ENCODE measurements at regions not wholly inside any gene's neighbourhood (a gene's known extent, or its start where the extent isn't known, plus 50 kb on each side); places are given as distances from the start of the nearest gene placed in this dataset.

- no peak for TF ChIP-seq CTCF (IDR thresholded peaks at IDR 0.05; ENCODE audit: partially characterized antibody, unreplicated experiment)
- H3K27me3 Mint-ChIP-seq (ENCODE audit: unreplicated experiment) = no peaks in the 10 kb centered on the region
- no peak overlapping the region for H3K27ac Mint-ChIP-seq (ENCODE audit: unreplicated experiment)
- H3K36me3 Mint-ChIP-seq (ENCODE audit: unreplicated experiment) = no peaks in the 10 kb centered on the region
- H3K4me1 Mint-ChIP-seq (ENCODE audit: low read depth, unreplicated experiment) = no peaks in the 10 kb centered on the region
- no peaks in the 10 kb centered on the region for H3K9me3 Mint-ChIP-seq (ENCODE audit: unreplicated experiment)
- no peak for DNase-seq
- H3K4me3 Mint-ChIP-seq (ENCODE audit: unreplicated experiment) = no peak overlapping the region
Observed at GRCh38 chr6:156308604-156309003, 468.6 kb upstream of the ARID1B start.

- no peak for DNase-seq
- no peaks in the 10 kb centered on the region for H3K36me3 Mint-ChIP-seq (ENCODE audit: unreplicated experiment)
- no peak overlapping the region for H3K4me3 Mint-ChIP-seq (ENCODE audit: unreplicated experiment)
- no peaks in the 10 kb centered on the region for H3K27me3 Mint-ChIP-seq (ENCODE audit: unreplicated experiment)
- TF ChIP-seq CTCF (IDR thresholded peaks at IDR 0.05; ENCODE audit: partially characterized antibody, unreplicated experiment) = no peak
- no peaks in the 10 kb centered on the region for H3K4me1 Mint-ChIP-seq (ENCODE audit: low read depth, unreplicated experiment)
- H3K9me3 Mint-ChIP-seq (ENCODE audit: unreplicated experiment) = no peaks in the 10 kb centered on the region
- no peak overlapping the region for H3K27ac Mint-ChIP-seq (ENCODE audit: unreplicated experiment)
Observed at GRCh38 chr6:156306531-156306930, 470.6 kb upstream of the ARID1B start.

- Mint-ChIP-seq H3K4me3 (ENCODE audit: unreplicated experiment) (no peak overlapping the region), H3K36me3 (ENCODE audit: unreplicated experiment) (peaks cover under 1% of the 10 kb centered on the region), H3K27me3 (ENCODE audit: unreplicated experiment) (no peaks in the 10 kb centered on the region), H3K27ac (ENCODE audit: unreplicated experiment) (no peak overlapping the region), H3K9me3 (ENCODE audit: unreplicated experiment) (no peaks in the 10 kb centered on the region), H3K4me1 (ENCODE audit: low read depth, unreplicated experiment) (peaks cover 2% of the 10 kb centered on the region)
- no peak for DNase-seq
- TF ChIP-seq CTCF (IDR thresholded peaks at IDR 0.05; ENCODE audit: partially characterized antibody, unreplicated experiment) = no peak
Observed at GRCh38 chr6:156283091-156283490, 494.1 kb upstream of the ARID1B start.

- Mint-ChIP-seq H3K27ac (ENCODE audit: unreplicated experiment) (no peak overlapping the region), H3K36me3 (ENCODE audit: unreplicated experiment) (peaks cover 7% of the 10 kb centered on the region), H3K9me3 (ENCODE audit: unreplicated experiment) (no peaks in the 10 kb centered on the region), H3K27me3 (ENCODE audit: unreplicated experiment) (no peaks in the 10 kb centered on the region), H3K4me3 (ENCODE audit: unreplicated experiment) (no peak overlapping the region), H3K4me1 (ENCODE audit: low read depth, unreplicated experiment) (peaks cover 2% of the 10 kb centered on the region)
- no peak for TF ChIP-seq CTCF (IDR thresholded peaks at IDR 0.05; ENCODE audit: partially characterized antibody, unreplicated experiment)
- DNase-seq = no peak
Observed at GRCh38 chr6:156282087-156282486, 495.1 kb upstream of the ARID1B start.

- H3K4me1 Mint-ChIP-seq (ENCODE audit: low read depth, unreplicated experiment) = peaks cover 2% of the 10 kb centered on the region
- no peak for DNase-seq
- peaks cover 9% of the 10 kb centered on the region for H3K36me3 Mint-ChIP-seq (ENCODE audit: unreplicated experiment)
- no peak overlapping the region for H3K27ac Mint-ChIP-seq (ENCODE audit: unreplicated experiment)
- H3K27me3 Mint-ChIP-seq (ENCODE audit: unreplicated experiment) = no peaks in the 10 kb centered on the region
- no peak overlapping the region for H3K4me3 Mint-ChIP-seq (ENCODE audit: unreplicated experiment)
- no peak for TF ChIP-seq CTCF (IDR thresholded peaks at IDR 0.05; ENCODE audit: partially characterized antibody, unreplicated experiment)
- H3K9me3 Mint-ChIP-seq (ENCODE audit: unreplicated experiment) = no peaks in the 10 kb centered on the region
Observed at GRCh38 chr6:156281266-156281665, 495.9 kb upstream of the ARID1B start.
